ENCODE measurements at regions not wholly inside any gene's neighbourhood (a gene's known extent, or its start where the extent isn't known, plus 50 kb on each side); places are given as distances from the start of the nearest gene placed in this dataset.

GRCh38 chr6:151683381-151683780 is 124.1 kb upstream of the ESR1 start:
- TF ChIP-seq, protein P1, sequence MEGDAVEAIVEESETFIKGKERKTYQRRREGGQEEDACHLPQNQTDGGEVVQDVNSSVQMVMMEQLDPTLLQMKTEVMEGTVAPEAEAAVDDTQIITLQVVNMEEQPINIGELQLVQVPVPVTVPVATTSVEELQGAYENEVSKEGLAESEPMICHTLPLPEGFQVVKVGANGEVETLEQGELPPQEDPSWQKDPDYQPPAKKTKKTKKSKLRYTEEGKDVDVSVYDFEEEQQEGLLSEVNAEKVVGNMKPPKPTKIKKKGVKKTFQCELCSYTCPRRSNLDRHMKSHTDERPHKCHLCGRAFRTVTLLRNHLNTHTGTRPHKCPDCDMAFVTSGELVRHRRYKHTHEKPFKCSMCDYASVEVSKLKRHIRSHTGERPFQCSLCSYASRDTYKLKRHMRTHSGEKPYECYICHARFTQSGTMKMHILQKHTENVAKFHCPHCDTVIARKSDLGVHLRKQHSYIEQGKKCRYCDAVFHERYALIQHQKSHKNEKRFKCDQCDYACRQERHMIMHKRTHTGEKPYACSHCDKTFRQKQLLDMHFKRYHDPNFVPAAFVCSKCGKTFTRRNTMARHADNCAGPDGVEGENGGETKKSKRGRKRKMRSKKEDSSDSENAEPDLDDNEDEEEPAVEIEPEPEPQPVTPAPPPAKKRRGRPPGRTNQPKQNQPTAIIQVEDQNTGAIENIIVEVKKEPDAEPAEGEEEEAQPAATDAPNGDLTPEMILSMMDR (IDR thresholded peaks at IDR 0.05; ENCODE audit: unreplicated experiment in 3 of 3), result no peak
- Mint-ChIP-seq H3K4me1 (no peaks in the 10 kb centered on the region), H3K27me3 (ENCODE audit: low read depth) (peaks cover 18% of the 10 kb centered on the region), H3K9me3 (no peaks in the 10 kb centered on the region), H3K27ac (no peak overlapping the region), H3K4me3 (no peak overlapping the region), H3K36me3 (ENCODE audit: low read depth) (no peaks in the 10 kb centered on the region)

GRCh38 chr6:151689499-151690201 is 117.8 kb upstream of the ESR1 start:
- peaks cover 4% of the 10 kb centered on the region for H3K4me1 Mint-ChIP-seq
- H3K27me3 Mint-ChIP-seq (ENCODE audit: low read depth), result no peaks in the 10 kb centered on the region
- no peaks in the 10 kb centered on the region for H3K36me3 Mint-ChIP-seq (ENCODE audit: low read depth)
- no peak overlapping the region for H3K4me3 Mint-ChIP-seq
- peak overlapping the region in 1 of 3 experiments; percentile 51 for H3K27ac Mint-ChIP-seq
- TF ChIP-seq, protein P1 (IDR thresholded peaks at IDR 0.05; ENCODE audit: unreplicated experiment in 3 of 3), result no peak
- no peaks in the 10 kb centered on the region for H3K9me3 Mint-ChIP-seq

GRCh38 chr6:151690303-151690702 is 117.2 kb upstream of the ESR1 start:
- TF ChIP-seq, protein P1 (IDR thresholded peaks at IDR 0.05; ENCODE audit: unreplicated experiment in 3 of 3), result peak in 1 of 3 experiments; percentile 11
- H3K9me3 Mint-ChIP-seq, result no peaks in the 10 kb centered on the region

GRCh38 chr6:151690768-151691562 is 116.5 kb upstream of the ESR1 start:
- Mint-ChIP-seq H3K4me3 (no peak overlapping the region), H3K9me3 (no peaks in the 10 kb centered on the region)

More at GRCh38 chr6:151690303-151690702, 117.2 kb upstream of the ESR1 start:
- Mint-ChIP-seq H3K27me3 (ENCODE audit: low read depth) (no peaks in the 10 kb centered on the region), H3K27ac (peak overlapping the region in 1 of 3 experiments; percentile 51), H3K36me3 (ENCODE audit: low read depth) (no peaks in the 10 kb centered on the region), H3K4me1 (peaks cover 4% of the 10 kb centered on the region), H3K4me3 (no peak overlapping the region)

GRCh38 chr6:151692216-151692615 is 115.3 kb upstream of the ESR1 start:
- Mint-ChIP-seq H3K27ac (no peak overlapping the region), H3K36me3 (ENCODE audit: low read depth) (no peaks in the 10 kb centered on the region), H3K27me3 (ENCODE audit: low read depth) (no peaks in the 10 kb centered on the region), H3K4me3 (no peak overlapping the region), H3K4me1 (peaks cover 4% of the 10 kb centered on the region), H3K9me3 (no peaks in the 10 kb centered on the region)
- TF ChIP-seq, protein P1 (IDR thresholded peaks at IDR 0.05; ENCODE audit: unreplicated experiment in 3 of 3), result no peak

More at GRCh38 chr6:151690768-151691562, 116.5 kb upstream of the ESR1 start:
- Mint-ChIP-seq H3K27me3 (ENCODE audit: low read depth) (no peaks in the 10 kb centered on the region), H3K4me1 (peaks cover 4% of the 10 kb centered on the region), H3K36me3 (ENCODE audit: low read depth) (no peaks in the 10 kb centered on the region), H3K27ac (peak overlapping the region in 1 of 3 experiments; percentile 51)
- TF ChIP-seq, protein P1 (IDR thresholded peaks at IDR 0.05; ENCODE audit: unreplicated experiment in 3 of 3), result no peak

All from nephron (organoid).